ENCODE measurements at regions not wholly inside any gene's neighbourhood (a gene's known extent, or its start where the extent isn't known, plus 50 kb on each side); places are given as distances from the start of the nearest gene placed in this dataset.
A peak's percentile ranks its signal among the peaks of the same experiment; 100 is the strongest.

GRCh38 chr3:54046641-54047214, 75.6 kb upstream of the CACNA2D3 start:
- Histone ChIP-seq H2BK5ac (ENCODE audit: low read depth, low read length, poor library complexity, severe bottlenecking) (no peak overlapping the region), H2BK120ac (ENCODE audit: low read depth, low read length) (no peak overlapping the region), H3K9me3 (ENCODE audit: control insufficient read depth, low read length) (no peaks in the 10 kb centered on the region), H2BK12ac (ENCODE audit: low read length in 2 of 2) (no peak overlapping the region), H3K27ac (ENCODE audit: low read length, poor library complexity, severe bottlenecking) (no peak overlapping the region), H2BK15ac (ENCODE audit: low read depth, poor library complexity, severe bottlenecking) (no peak overlapping the region), H3K4me2 (ENCODE audit: low read length, poor library complexity, severe bottlenecking) (no peak overlapping the region), H4K8ac (ENCODE audit: low read length) (no peak overlapping the region), H3K79me1 (replicated peaks; ENCODE audit: low read length, poor library complexity, severe bottlenecking) (no peaks in the 10 kb centered on the region), H4K91ac (ENCODE audit: low read length) (no peak overlapping the region), H3K36me3 (ENCODE audit: control insufficient read depth in 1 of 2, insufficient read depth in 2 of 2, low read depth in 1 of 2, low read length in 2 of 2) (no peaks in the 10 kb centered on the region), H3K4me3 (ENCODE audit: insufficient read depth in 1 of 2, low read depth in 1 of 2, low read length in 2 of 2) (no peak overlapping the region), H2AFZ (ENCODE audit: low read depth, low read length) (no peak overlapping the region), H3K9ac (ENCODE audit: low read length) (peak overlapping the region; percentile 35), H3K4ac (ENCODE audit: low read depth in 1 of 2, low read length in 2 of 2) (no peak overlapping the region), H3K4me1 (ENCODE audit: control insufficient read depth, insufficient read depth, low read depth, low read length) (no peaks in the 10 kb centered on the region), H2AK5ac (ENCODE audit: low read length, severe bottlenecking) (no peak overlapping the region), H3K18ac (ENCODE audit: low read depth in 1 of 2, low read length in 2 of 2) (no peak overlapping the region), H3K27me3 (ENCODE audit: control insufficient read depth in 1 of 2, insufficient read depth in 1 of 2, low read length in 2 of 2) (no peaks in the 10 kb centered on the region), H3K23ac (ENCODE audit: low read length in 2 of 2) (no peak overlapping the region), H3K14ac (ENCODE audit: low read length in 2 of 2) (no peak overlapping the region)
- no peak for DNase-seq

- DNase-seq: no peak
- H2BK120ac ChIP-seq (ENCODE audit: low read depth, low read length): no peak overlapping the region
- H3K9ac ChIP-seq (ENCODE audit: low read length): no peak overlapping the region
- no peak overlapping the region for H2BK12ac ChIP-seq (ENCODE audit: low read length in 2 of 2)
- no peaks in the 10 kb centered on the region for H3K4me1 ChIP-seq (ENCODE audit: control insufficient read depth, insufficient read depth, low read depth, low read length)
- WGBS: 79% methylated on average over 2 of the region's 3 CpGs
- H3K4me2 ChIP-seq (ENCODE audit: low read length, poor library complexity, severe bottlenecking): no peak overlapping the region
- no peak overlapping the region for H3K4me3 ChIP-seq (ENCODE audit: insufficient read depth in 1 of 2, low read depth in 1 of 2, low read length in 2 of 2)
- H3K27me3 ChIP-seq (ENCODE audit: control insufficient read depth in 1 of 2, insufficient read depth in 1 of 2, low read length in 2 of 2): no peaks in the 10 kb centered on the region
- no peaks in the 10 kb centered on the region for H3K36me3 ChIP-seq (ENCODE audit: control insufficient read depth in 1 of 2, insufficient read depth in 2 of 2, low read depth in 1 of 2, low read length in 2 of 2)
- H3K79me1 ChIP-seq (replicated peaks; ENCODE audit: low read length, poor library complexity, severe bottlenecking): no peaks in the 10 kb centered on the region
- no peak overlapping the region for H2AFZ ChIP-seq (ENCODE audit: low read depth, low read length)
- no peak overlapping the region for H4K91ac ChIP-seq (ENCODE audit: low read length)
- H2BK5ac ChIP-seq (ENCODE audit: low read depth, low read length, poor library complexity, severe bottlenecking): no peak overlapping the region
- H3K23ac ChIP-seq (ENCODE audit: low read length in 2 of 2): no peak overlapping the region
- no peak overlapping the region for H2AK5ac ChIP-seq (ENCODE audit: low read length, severe bottlenecking)
- H2BK15ac ChIP-seq (ENCODE audit: low read depth, poor library complexity, severe bottlenecking): no peak overlapping the region
- no peak overlapping the region for H4K8ac ChIP-seq (ENCODE audit: low read length)
- no peak overlapping the region for H3K4ac ChIP-seq (ENCODE audit: low read depth in 1 of 2, low read length in 2 of 2)
- no peak overlapping the region for H3K27ac ChIP-seq (ENCODE audit: low read length, poor library complexity, severe bottlenecking)
- no peak overlapping the region for H3K14ac ChIP-seq (ENCODE audit: low read length in 2 of 2)
- no peak overlapping the region for H3K18ac ChIP-seq (ENCODE audit: low read depth in 1 of 2, low read length in 2 of 2)
- no peaks in the 10 kb centered on the region for H3K9me3 ChIP-seq (ENCODE audit: control insufficient read depth, low read length)
These were observed 77.1 kb upstream of the CACNA2D3 start for GRCh38 chr3:54045061-54045815.

GRCh38 chr3:54042259-54042823, 80.0 kb upstream of the CACNA2D3 start:
- no peaks in the 10 kb centered on the region for H3K79me1 ChIP-seq (replicated peaks; ENCODE audit: low read length, poor library complexity, severe bottlenecking)
- H3K4ac ChIP-seq (ENCODE audit: low read depth in 1 of 2, low read length in 2 of 2): no peak overlapping the region
- H3K4me3 ChIP-seq (ENCODE audit: insufficient read depth in 1 of 2, low read depth in 1 of 2, low read length in 2 of 2): no peak overlapping the region
- no peaks in the 10 kb centered on the region for H3K9me3 ChIP-seq (ENCODE audit: control insufficient read depth, low read length)
- H2BK15ac ChIP-seq (ENCODE audit: low read depth, poor library complexity, severe bottlenecking): no peak overlapping the region
- H2BK12ac ChIP-seq (ENCODE audit: low read length in 2 of 2): no peak overlapping the region
- H4K8ac ChIP-seq (ENCODE audit: low read length): no peak overlapping the region
- H4K91ac ChIP-seq (ENCODE audit: low read length): no peak overlapping the region
- H3K4me1 ChIP-seq (ENCODE audit: control insufficient read depth, insufficient read depth, low read depth, low read length): no peaks in the 10 kb centered on the region
- no peak overlapping the region for H3K18ac ChIP-seq (ENCODE audit: low read depth in 1 of 2, low read length in 2 of 2)
- no peak overlapping the region for H2BK120ac ChIP-seq (ENCODE audit: low read depth, low read length)
- H2AK5ac ChIP-seq (ENCODE audit: low read length, severe bottlenecking): no peak overlapping the region
- H3K9ac ChIP-seq (ENCODE audit: low read length): no peak overlapping the region
- WGBS: 69% methylated on average over 5 of the region's 5 CpGs
- H3K23ac ChIP-seq (ENCODE audit: low read length in 2 of 2): no peak overlapping the region
- no peak overlapping the region for H3K27ac ChIP-seq (ENCODE audit: low read length, poor library complexity, severe bottlenecking)
- no peak overlapping the region for H2AFZ ChIP-seq (ENCODE audit: low read depth, low read length)
- no peak overlapping the region for H3K14ac ChIP-seq (ENCODE audit: low read length in 2 of 2)
- no peak overlapping the region for H2BK5ac ChIP-seq (ENCODE audit: low read depth, low read length, poor library complexity, severe bottlenecking)
- DNase-seq: no peak
- no peak overlapping the region for H3K4me2 ChIP-seq (ENCODE audit: low read length, poor library complexity, severe bottlenecking)
- H3K27me3 ChIP-seq (ENCODE audit: control insufficient read depth in 1 of 2, insufficient read depth in 1 of 2, low read length in 2 of 2): no peaks in the 10 kb centered on the region
- H3K36me3 ChIP-seq (ENCODE audit: control insufficient read depth in 1 of 2, insufficient read depth in 2 of 2, low read depth in 1 of 2, low read length in 2 of 2): no peaks in the 10 kb centered on the region

- H3K4me2 ChIP-seq (ENCODE audit: low read length, poor library complexity, severe bottlenecking): no peak overlapping the region
These were observed 81.9 kb upstream of the CACNA2D3 start for GRCh38 chr3:54040476-54040875.

More at GRCh38 chr3:54040476-54040875, 81.9 kb upstream of the CACNA2D3 start:
- WGBS: 79% methylated on average over 7 of the region's 8 CpGs
- H3K9me3 ChIP-seq (ENCODE audit: control insufficient read depth, low read length): no peaks in the 10 kb centered on the region
- no peak overlapping the region for H2BK15ac ChIP-seq (ENCODE audit: low read depth, poor library complexity, severe bottlenecking)
- no peak overlapping the region for H3K27ac ChIP-seq (ENCODE audit: low read length, poor library complexity, severe bottlenecking)
- H2BK5ac ChIP-seq (ENCODE audit: low read depth, low read length, poor library complexity, severe bottlenecking): no peak overlapping the region
- no peak overlapping the region for H2BK12ac ChIP-seq (ENCODE audit: low read length in 2 of 2)
- no peak for DNase-seq
- no peak overlapping the region for H2AFZ ChIP-seq (ENCODE audit: low read depth, low read length)
- no peak overlapping the region for H3K4me3 ChIP-seq (ENCODE audit: insufficient read depth in 1 of 2, low read depth in 1 of 2, low read length in 2 of 2)
- H3K36me3 ChIP-seq (ENCODE audit: control insufficient read depth in 1 of 2, insufficient read depth in 2 of 2, low read depth in 1 of 2, low read length in 2 of 2): no peaks in the 10 kb centered on the region
- H3K23ac ChIP-seq (ENCODE audit: low read length in 2 of 2): no peak overlapping the region
- H4K8ac ChIP-seq (ENCODE audit: low read length): no peak overlapping the region
- no peak overlapping the region for H2BK120ac ChIP-seq (ENCODE audit: low read depth, low read length)
- no peak overlapping the region for H3K18ac ChIP-seq (ENCODE audit: low read depth in 1 of 2, low read length in 2 of 2)
- H2AK5ac ChIP-seq (ENCODE audit: low read length, severe bottlenecking): no peak overlapping the region
- no peaks in the 10 kb centered on the region for H3K27me3 ChIP-seq (ENCODE audit: control insufficient read depth in 1 of 2, insufficient read depth in 1 of 2, low read length in 2 of 2)
- H3K4ac ChIP-seq (ENCODE audit: low read depth in 1 of 2, low read length in 2 of 2): no peak overlapping the region
- H3K4me1 ChIP-seq (ENCODE audit: control insufficient read depth, insufficient read depth, low read depth, low read length): no peaks in the 10 kb centered on the region
- H3K14ac ChIP-seq (ENCODE audit: low read length in 2 of 2): no peak overlapping the region
- H3K79me1 ChIP-seq (replicated peaks; ENCODE audit: low read length, poor library complexity, severe bottlenecking): no peaks in the 10 kb centered on the region
- H4K91ac ChIP-seq (ENCODE audit: low read length): no peak overlapping the region
- H3K9ac ChIP-seq (ENCODE audit: low read length): no peak overlapping the region
